ENCODE measurements at regions not wholly inside any gene's neighbourhood (a gene's known extent, or its start where the extent isn't known, plus 50 kb on each side); places are given as distances from the start of the nearest gene placed in this dataset.

GRCh38 chr10:78937800-78938694 is 130.7 kb upstream of the ZMIZ1 start:
- DNase-seq: no peak

GRCh38 chr10:78938695-78939672 is 129.8 kb upstream of the ZMIZ1 start:
- no peak for DNase-seq

GRCh38 chr10:78942091-78942501 is 126.7 kb upstream of the ZMIZ1 start:
- no peak for DNase-seq

- DNase-seq: no peak
Observed at GRCh38 chr10:78944723-78945312, 123.9 kb upstream of the ZMIZ1 start.

- no peak for DNase-seq
Observed at GRCh38 chr10:78945838-78946237, 122.9 kb upstream of the ZMIZ1 start.

GRCh38 chr10:78947226-78947625 is 121.5 kb upstream of the ZMIZ1 start:
- no peak for DNase-seq

- DNase-seq: no peak
Observed at GRCh38 chr10:78947733-78948132, 121.0 kb upstream of the ZMIZ1 start.

GRCh38 chr10:78948621-78949030 is 120.1 kb upstream of the ZMIZ1 start:
- DNase-seq: no peak

- DNase-seq: no peak
Observed at GRCh38 chr10:78950656-78951587, 117.8 kb upstream of the ZMIZ1 start.

- DNase-seq: no peak
Observed at GRCh38 chr10:78952030-78952429, 116.7 kb upstream of the ZMIZ1 start.

- DNase-seq: no peak
Observed at GRCh38 chr10:78952686-78953085, 116.1 kb upstream of the ZMIZ1 start.

GRCh38 chr10:78953113-78953798 is 115.5 kb upstream of the ZMIZ1 start:
- DNase-seq: no peak

GRCh38 chr10:78953799-78954297 is 114.9 kb upstream of the ZMIZ1 start:
- no peak for DNase-seq

- no peak for DNase-seq
Observed at GRCh38 chr10:78954689-78955088, 114.1 kb upstream of the ZMIZ1 start.

GRCh38 chr10:78955206-78955605 is 113.6 kb upstream of the ZMIZ1 start:
- no peak for DNase-seq

GRCh38 chr10:78956391-78956790 is 112.4 kb upstream of the ZMIZ1 start:
- DNase-seq: no peak

- DNase-seq: no peak
Observed at GRCh38 chr10:78957471-78958039, 111.2 kb upstream of the ZMIZ1 start.

- DNase-seq: no peak
Observed at GRCh38 chr10:78959217-78959923, 109.4 kb upstream of the ZMIZ1 start.

- no peak for DNase-seq
Observed at GRCh38 chr10:78959924-78960285, 108.9 kb upstream of the ZMIZ1 start.

- no peak for DNase-seq
Observed at GRCh38 chr10:78960316-78960800, 108.4 kb upstream of the ZMIZ1 start.
